ENCODE measurements at regions not wholly inside any gene's neighbourhood (a gene's known extent, or its start where the extent isn't known, plus 50 kb on each side); places are given as distances from the start of the nearest gene placed in this dataset.
A peak's percentile ranks its signal among the peaks of the same experiment; 100 is the strongest.
"Not testable (repeated sequence)": the region's sequence is repeated elsewhere in the genome, so short reads cannot be mapped to it uniquely, and the experiment has no call there.

GRCh38 chrX:73962948-73963347, 110.4 kb upstream of the XIST start:
- Histone ChIP-seq H3K79me2 (ENCODE audit: control insufficient read depth, insufficient read depth, low read length, unreplicated experiment) (peaks cover 74% of the 10 kb centered on the region), H3K36me3 (ENCODE audit: insufficient read depth, low read length) (no peaks in the 10 kb centered on the region), H3K27me3 (ENCODE audit: insufficient read depth, low read length) (no peaks in the 10 kb centered on the region), H3K4me1 (ENCODE audit: control insufficient read depth, insufficient read depth, low read length, unreplicated experiment) (no peaks in the 10 kb centered on the region), H3K27ac (ENCODE audit: low read depth, low read length) (no peak overlapping the region), H2AFZ (ENCODE audit: low read length, unreplicated experiment) (no peak overlapping the region), H3K4me3 (ENCODE audit: low read depth, low read length) (no peak overlapping the region)

- H3K79me2 ChIP-seq (ENCODE audit: control insufficient read depth, insufficient read depth, low read length, unreplicated experiment) = peaks cover 77% of the 10 kb centered on the region
- not testable (repeated sequence) for H2AFZ ChIP-seq (ENCODE audit: low read length, unreplicated experiment); H3K27me3 ChIP-seq (ENCODE audit: insufficient read depth, low read length); H3K4me3 ChIP-seq (ENCODE audit: low read depth, low read length); H3K4me1 ChIP-seq (ENCODE audit: control insufficient read depth, insufficient read depth, low read length, unreplicated experiment); H3K36me3 ChIP-seq (ENCODE audit: insufficient read depth, low read length); H3K27ac ChIP-seq (ENCODE audit: low read depth, low read length)
Observed at GRCh38 chrX:73961867-73962266, 109.4 kb upstream of the XIST start.

GRCh38 chrX:73944563-73944908, 92.0 kb upstream of the XIST start:
- Histone ChIP-seq H3K4me3 (ENCODE audit: low read depth, low read length) (peak overlapping the region; percentile 90), H3K36me3 (ENCODE audit: insufficient read depth, low read length) (peaks cover 12% of the 10 kb centered on the region), H3K4me1 (ENCODE audit: control insufficient read depth, insufficient read depth, low read length, unreplicated experiment) (peaks cover 3% of the 10 kb centered on the region), H3K27ac (ENCODE audit: low read depth, low read length) (peak overlapping the region; percentile 71), H3K27me3 (ENCODE audit: insufficient read depth, low read length) (no peaks in the 10 kb centered on the region), H2AFZ (ENCODE audit: low read length, unreplicated experiment) (peak overlapping the region; percentile 65), H3K79me2 (ENCODE audit: control insufficient read depth, insufficient read depth, low read length, unreplicated experiment) (peaks cover 40% of the 10 kb centered on the region)

GRCh38 chrX:73943693-73944562, 91.4 kb upstream of the XIST start:
- Histone ChIP-seq H3K27me3 (ENCODE audit: insufficient read depth, low read length) (no peaks in the 10 kb centered on the region), H3K36me3 (ENCODE audit: insufficient read depth, low read length) (peaks cover 8% of the 10 kb centered on the region), H3K4me3 (ENCODE audit: low read depth, low read length) (peak overlapping the region; percentile 90), H3K27ac (ENCODE audit: low read depth, low read length) (peak overlapping the region; percentile 71), H2AFZ (ENCODE audit: low read length, unreplicated experiment) (peak overlapping the region; percentile 70), H3K4me1 (ENCODE audit: control insufficient read depth, insufficient read depth, low read length, unreplicated experiment) (peaks cover 3% of the 10 kb centered on the region), H3K79me2 (ENCODE audit: control insufficient read depth, insufficient read depth, low read length, unreplicated experiment) (peaks cover 35% of the 10 kb centered on the region)

GRCh38 chrX:73940893-73941470, 88.5 kb upstream of the XIST start:
- Histone ChIP-seq H3K79me2 (ENCODE audit: control insufficient read depth, insufficient read depth, low read length, unreplicated experiment) (peaks cover 17% of the 10 kb centered on the region), H3K36me3 (ENCODE audit: insufficient read depth, low read length) (no peaks in the 10 kb centered on the region), H3K4me3 (ENCODE audit: low read depth, low read length) (no peak overlapping the region), H2AFZ (ENCODE audit: low read length, unreplicated experiment) (peak overlapping the region; percentile 14), H3K27ac (ENCODE audit: low read depth, low read length) (peak overlapping the region; percentile 29), H3K4me1 (ENCODE audit: control insufficient read depth, insufficient read depth, low read length, unreplicated experiment) (peaks cover 3% of the 10 kb centered on the region), H3K27me3 (ENCODE audit: insufficient read depth, low read length) (no peaks in the 10 kb centered on the region)

- not testable (repeated sequence) for H3K27me3 ChIP-seq (ENCODE audit: insufficient read depth, low read length); H2AFZ ChIP-seq (ENCODE audit: low read length, unreplicated experiment); H3K79me2 ChIP-seq (ENCODE audit: control insufficient read depth, insufficient read depth, low read length, unreplicated experiment); H3K4me3 ChIP-seq (ENCODE audit: low read depth, low read length); H3K4me1 ChIP-seq (ENCODE audit: control insufficient read depth, insufficient read depth, low read length, unreplicated experiment); H3K36me3 ChIP-seq (ENCODE audit: insufficient read depth, low read length); H3K27ac ChIP-seq (ENCODE audit: low read depth, low read length)
Observed at GRCh38 chrX:73937843-73938242, 85.3 kb upstream of the XIST start.

DNA sequence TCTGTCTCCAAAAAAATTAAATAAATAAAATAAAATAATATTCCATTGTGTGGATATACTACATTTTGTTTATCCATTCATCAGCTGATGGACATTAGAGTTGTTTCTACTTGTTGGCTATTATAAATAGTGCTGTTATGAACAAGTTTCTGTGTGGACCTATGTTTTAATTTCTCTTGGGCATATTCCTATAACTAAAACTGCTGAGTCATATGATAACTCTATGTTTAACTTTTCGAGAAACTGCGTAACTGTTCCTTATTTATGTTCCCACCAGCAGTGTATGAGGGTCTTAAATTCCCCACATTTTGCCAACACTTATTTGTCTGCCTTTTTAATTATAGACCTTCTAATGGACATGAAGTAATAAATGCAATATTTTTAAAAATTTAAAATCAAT, 80.0 kb upstream of the XIST start:
- Histone ChIP-seq H3K4me3 (ENCODE audit: low read depth, low read length) (no peak overlapping the region), H2AFZ (ENCODE audit: low read length, unreplicated experiment) (no peak overlapping the region), H3K79me2 (ENCODE audit: control insufficient read depth, insufficient read depth, low read length, unreplicated experiment) (no peaks in the 10 kb centered on the region), H3K27ac (ENCODE audit: low read depth, low read length) (no peak overlapping the region), H3K36me3 (ENCODE audit: insufficient read depth, low read length) (no peaks in the 10 kb centered on the region), H3K27me3 (ENCODE audit: insufficient read depth, low read length) (no peaks in the 10 kb centered on the region), H3K4me1 (ENCODE audit: control insufficient read depth, insufficient read depth, low read length, unreplicated experiment) (no peaks in the 10 kb centered on the region)

DNA sequence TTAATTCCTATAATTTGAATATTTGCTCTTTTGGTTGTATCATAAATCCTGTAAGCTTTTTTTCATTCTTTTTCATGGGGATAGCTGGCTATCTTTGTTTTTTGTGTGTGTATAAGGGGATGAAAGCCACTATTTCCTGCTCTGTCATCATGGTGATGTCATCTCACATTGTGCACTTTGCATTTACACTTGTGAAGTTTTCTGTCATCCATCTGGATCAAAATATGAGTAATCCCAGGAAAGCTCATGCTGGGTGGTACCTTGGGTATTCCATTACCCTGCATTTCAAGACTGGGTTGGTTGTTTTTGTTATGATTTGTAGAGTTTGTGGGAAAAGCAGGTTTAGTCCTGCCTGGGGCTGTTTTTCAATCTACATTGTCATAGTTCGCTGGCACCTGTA, 77.8 kb upstream of the XIST start:
- Histone ChIP-seq H2AFZ (ENCODE audit: low read length, unreplicated experiment) (no peak overlapping the region), H3K36me3 (ENCODE audit: insufficient read depth, low read length) (no peaks in the 10 kb centered on the region), H3K27me3 (ENCODE audit: insufficient read depth, low read length) (no peaks in the 10 kb centered on the region), H3K79me2 (ENCODE audit: control insufficient read depth, insufficient read depth, low read length, unreplicated experiment) (no peaks in the 10 kb centered on the region), H3K27ac (ENCODE audit: low read depth, low read length) (no peak overlapping the region), H3K4me1 (ENCODE audit: control insufficient read depth, insufficient read depth, low read length, unreplicated experiment) (no peaks in the 10 kb centered on the region), H3K4me3 (ENCODE audit: low read depth, low read length) (no peak overlapping the region)

GRCh38 chrX:73922856-73923455, 70.4 kb upstream of the XIST start:
- Histone ChIP-seq H3K4me3 (ENCODE audit: low read depth, low read length) (no peak overlapping the region), H3K27ac (ENCODE audit: low read depth, low read length) (peak overlapping the region; percentile 53), H3K79me2 (ENCODE audit: control insufficient read depth, insufficient read depth, low read length, unreplicated experiment) (no peaks in the 10 kb centered on the region), H3K4me1 (ENCODE audit: control insufficient read depth, insufficient read depth, low read length, unreplicated experiment) (peaks cover 21% of the 10 kb centered on the region), H2AFZ (ENCODE audit: low read length, unreplicated experiment) (peak overlapping the region; percentile 45), H3K27me3 (ENCODE audit: insufficient read depth, low read length) (no peaks in the 10 kb centered on the region), H3K36me3 (ENCODE audit: insufficient read depth, low read length) (no peaks in the 10 kb centered on the region)

DNA sequence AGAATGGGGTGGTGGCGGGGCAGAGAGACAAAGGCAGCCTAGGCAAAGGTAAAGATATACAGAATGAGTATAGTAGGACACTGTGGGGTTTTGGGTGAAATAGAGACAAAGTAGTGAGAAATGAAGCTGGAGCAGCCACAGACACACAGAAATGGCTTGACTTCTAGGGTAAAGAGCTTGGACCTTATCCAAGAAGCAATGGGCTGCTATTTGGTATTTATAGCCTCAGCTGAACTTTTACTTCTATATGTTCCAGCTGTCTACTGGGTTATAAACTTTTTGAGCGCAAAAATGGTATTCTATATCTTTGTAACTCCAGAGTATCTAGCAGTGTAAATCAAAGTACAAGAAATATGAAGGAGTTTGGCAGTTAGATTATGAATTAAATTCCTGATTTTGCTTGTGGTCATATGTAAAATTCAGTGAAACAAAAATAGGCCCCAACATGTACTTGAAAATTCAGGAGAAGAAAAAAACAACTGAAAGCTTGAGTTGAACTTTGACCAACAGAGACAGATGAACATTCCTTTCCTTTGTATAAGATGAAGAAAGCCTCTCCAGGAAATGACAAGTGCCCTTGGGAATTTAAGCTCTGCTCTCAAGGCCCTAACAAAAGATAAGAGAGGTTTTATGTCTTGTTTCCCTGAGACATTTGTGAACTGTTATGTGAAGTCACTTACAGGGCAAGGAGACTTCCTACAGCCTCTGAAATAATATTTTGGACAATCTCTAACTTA, 64.6 kb upstream of the XIST start:
- H3K27me3 ChIP-seq (ENCODE audit: insufficient read depth, low read length) = no peaks in the 10 kb centered on the region
- H3K27ac ChIP-seq (ENCODE audit: low read depth, low read length) = peak overlapping the region; percentile 99
- no peaks in the 10 kb centered on the region for H3K36me3 ChIP-seq (ENCODE audit: insufficient read depth, low read length)
- peak overlapping the region; percentile 53 for H2AFZ ChIP-seq (ENCODE audit: low read length, unreplicated experiment)
- H3K4me1 ChIP-seq (ENCODE audit: control insufficient read depth, insufficient read depth, low read length, unreplicated experiment) = peaks cover 34% of the 10 kb centered on the region
- H3K4me3 ChIP-seq (ENCODE audit: low read depth, low read length) = peak overlapping the region; percentile 43; the same call in 1 of the 2 replicates
- H3K79me2 ChIP-seq (ENCODE audit: control insufficient read depth, insufficient read depth, low read length, unreplicated experiment) = no peaks in the 10 kb centered on the region

All from ACC112 (cell line).